Right atrium auricular region (tissue), 2 donors: ENCODE measurements at regions not wholly inside any gene's neighbourhood (a gene's known extent, or its start where the extent isn't known, plus 50 kb on each side); places are given as distances from the start of the nearest gene placed in this dataset.

Source experiments
- DNase-seq: peaks from one replicate; pipeline ENCODE4 v3.0.0-alpha.2; 2019; ENCODE audit warnings: low spot score
- H3K27ac ChIP-seq, 2 donors: fragments of 200-600 bp; sonication (generic); 1 replicate in 1 of 2; 2 replicates in 1 of 2; pipeline ENCODE4 v1.5.1; 2016 to 2019
- H3K27me3 ChIP-seq, 2 donors: fragments of 200-600 bp; sonication (generic); one replicate each; pipeline versions ENCODE4 v1.5.1 to v1.6.0; 2017 to 2019
- H3K36me3 ChIP-seq: fragments of 200-600 bp; sonication (generic); one replicate; pipeline ENCODE4 v1.5.1; 2016
- H3K4me1 ChIP-seq, 2 donors: fragments of 200-600 bp; sonication (generic); one replicate each; pipeline versions ENCODE4 v1.5.1 to v1.6.0; 2017 to 2019
- H3K4me3 ChIP-seq, 2 donors: fragments of 200-600 bp; sonication (generic); 1 replicate in 1 of 2; 2 replicates in 1 of 2; pipeline ENCODE4 v1.5.1; 2017 to 2019; ENCODE audit warnings: mild to moderate bottlenecking in 1 of 2, moderate library complexity in 1 of 2
- H3K9me3 ChIP-seq, 2 donors: fragments of 200-600 bp; sonication (generic); one replicate each; pipeline ENCODE4 v1.5.1; 2019
- CTCF ChIP-seq, 2 donors: fragments of 200-600 bp; sonication (generic); IDR thresholded peaks; one replicate each; pipeline ENCODE4 v1.5.1; 2019; ENCODE audit warnings: antibody characterized with exemption in 2 of 2

- Histone ChIP-seq H3K36me3 (no peaks in the 10 kb centered on the region), H3K4me3 (no peak overlapping the region), H3K9me3 (peaks cover 0 to 35% of the 10 kb centered on the region in 2 donors), H3K27me3 (no peaks in the 10 kb centered on the region), H3K4me1 (no peaks in the 10 kb centered on the region), H3K27ac (no peak overlapping the region)
- no peak for DNase-seq
- no peak for TF ChIP-seq CTCF (IDR thresholded peaks at IDR 0.05)
Measured at GRCh38 chr16:62445909-62446308, 409.7 kb upstream of the CDH8 start.

GRCh38 chr16:62424206-62424605 is 388.0 kb upstream of the CDH8 start:
- Histone ChIP-seq H3K9me3 (no peaks in the 10 kb centered on the region), H3K36me3 (no peaks in the 10 kb centered on the region), H3K4me3 (no peak overlapping the region), H3K27me3 (no peaks in the 10 kb centered on the region), H3K27ac (no peak overlapping the region), H3K4me1 (no peaks in the 10 kb centered on the region)
- no peak for DNase-seq
- TF ChIP-seq CTCF (IDR thresholded peaks at IDR 0.05) = no peak

- no peaks in the 10 kb centered on the region for H3K9me3 ChIP-seq
- no peak for TF ChIP-seq CTCF (IDR thresholded peaks at IDR 0.05)
- no peaks in the 10 kb centered on the region for H3K4me1 ChIP-seq
- no peak overlapping the region for H3K27ac ChIP-seq
- no peak for DNase-seq
- H3K4me3 ChIP-seq = no peak overlapping the region
- no peaks in the 10 kb centered on the region for H3K36me3 ChIP-seq
- H3K27me3 ChIP-seq = no peaks in the 10 kb centered on the region
Measured at GRCh38 chr16:62408760-62409159, 372.5 kb upstream of the CDH8 start.

GRCh38 chr16:62406387-62406786 is 370.1 kb upstream of the CDH8 start:
- Histone ChIP-seq H3K36me3 (no peaks in the 10 kb centered on the region), H3K9me3 (no peaks in the 10 kb centered on the region), H3K27me3 (no peaks in the 10 kb centered on the region), H3K4me3 (no peak overlapping the region), H3K27ac (no peak overlapping the region), H3K4me1 (no peaks in the 10 kb centered on the region)
- TF ChIP-seq CTCF (IDR thresholded peaks at IDR 0.05) = no peak
- DNase-seq = no peak

GRCh38 chr16:62404842-62405611 is 368.8 kb upstream of the CDH8 start:
- Histone ChIP-seq H3K27ac (no peak overlapping the region), H3K4me1 (no peaks in the 10 kb centered on the region), H3K36me3 (no peaks in the 10 kb centered on the region), H3K27me3 (no peaks in the 10 kb centered on the region), H3K9me3 (no peaks in the 10 kb centered on the region), H3K4me3 (no peak overlapping the region)
- no peak for TF ChIP-seq CTCF (IDR thresholded peaks at IDR 0.05)
- no peak for DNase-seq

- DNase-seq = no peak
- H3K9me3 ChIP-seq = no peaks in the 10 kb centered on the region
- H3K4me3 ChIP-seq = no peak overlapping the region
- TF ChIP-seq CTCF (IDR thresholded peaks at IDR 0.05) = no peak
- no peak overlapping the region for H3K27ac ChIP-seq
- H3K27me3 ChIP-seq = no peaks in the 10 kb centered on the region
- no peaks in the 10 kb centered on the region for H3K36me3 ChIP-seq
- H3K4me1 ChIP-seq = no peaks in the 10 kb centered on the region
Measured at GRCh38 chr16:62392698-62393097, 356.5 kb upstream of the CDH8 start.
